MM.1S (cell line): ENCODE measurements at regions not wholly inside any gene's neighbourhood (a gene's known extent, or its start where the extent isn't known, plus 50 kb on each side); places are given as distances from the start of the nearest gene placed in this dataset.

Experiments
- CTCF ChIP-seq: fragments of 300-600 bp; sonication (generic); IDR thresholded peaks from 2 replicates; pipeline ENCODE4 v1.5.1; 2016; ENCODE audit warnings: antibody characterized with exemption, low read length, mixed read lengths
- EZH2 ChIP-seq: fragments of 300-600 bp; sonication (generic); optimal IDR thresholded peaks from 2 replicates; pipeline ENCODE3; 2017; ENCODE audit warnings: low read depth, mild to moderate bottlenecking, antibody characterized with exemption, low read length, mixed read lengths
- EZH2phosphoT487 ChIP-seq: fragments of 300-600 bp; sonication (generic); IDR thresholded peaks from 2 replicates; pipeline ENCODE4 v1.6.1; 2018; ENCODE audit warnings: antibody characterized with exemption, low read length

- TF ChIP-seq CTCF = no peak
- no peak for TF ChIP-seq EZH2
- no peak for TF ChIP-seq EZH2phosphoT487
Measured at GRCh38 chr10:69748621-69749020, 53.1 kb upstream of the COL13A1 start.
